ENCODE measurements at regions not wholly inside any gene's neighbourhood (a gene's known extent, or its start where the extent isn't known, plus 50 kb on each side); places are given as distances from the start of the nearest gene placed in this dataset.

DNA sequence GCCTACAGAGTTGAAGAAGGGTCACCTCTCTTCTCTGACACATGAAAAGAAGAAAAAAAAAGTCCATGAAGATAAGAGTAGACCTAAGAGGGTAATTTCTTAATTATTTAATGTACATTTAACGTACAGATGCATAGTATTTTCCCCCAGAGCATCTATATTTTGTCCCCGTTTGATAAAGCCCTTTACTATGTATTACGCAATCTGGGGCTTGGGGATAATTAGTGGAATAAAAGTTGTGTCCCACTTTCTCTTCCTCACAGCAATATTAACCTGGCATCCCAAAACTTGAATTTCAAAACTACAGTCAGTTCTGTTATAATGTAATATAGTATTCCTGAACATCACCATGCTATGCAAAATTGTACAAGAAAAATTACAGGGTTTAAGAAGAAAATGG, 254.1 kb downstream of the SUCLG1 start:
- TF ChIP-seq EZH2phosphoT487 (IDR thresholded peaks at IDR 0.05; ENCODE audit: insufficient read depth, low read depth), result no peak
- no peak for TF ChIP-seq EZH2 (IDR thresholded peaks at IDR 0.05; ENCODE audit: insufficient read depth, poor library complexity, severe bottlenecking)

Data from GM23248 (cell line).